C4-2B (cell line): ENCODE measurements at regions not wholly inside any gene's neighbourhood (a gene's known extent, or its start where the extent isn't known, plus 50 kb on each side); places are given as distances from the start of the nearest gene placed in this dataset.

Experiments
- H3K27ac ChIP-seq: fragments of 450-650 bp; 2 replicates; pipeline ENCODE4 v1.5.1; 2017
- CTCF ChIP-seq: fragments of 450-650 bp; conservative IDR thresholded peaks from 2 replicates; pipeline ENCODE4 v1.5.1; 2017; ENCODE audit warnings: mild to moderate bottlenecking
- ZFX ChIP-seq: fragments of 450-650 bp; IDR thresholded peaks from 2 replicates; pipeline ENCODE4 v1.6.1; 2017

- no peak for TF ChIP-seq CTCF
- TF ChIP-seq ZFX, result no peak
- H3K27ac ChIP-seq, result no peak overlapping the region
Measured at GRCh38 chr11:80477178-80477577, 1036.3 kb upstream of the TENM4 start.

GRCh38 chr11:80473562-80473961, 1032.7 kb upstream of the TENM4 start:
- no peak overlapping the region for H3K27ac ChIP-seq
- TF ChIP-seq ZFX (no peak), CTCF (no peak)

- no peak for TF ChIP-seq CTCF
- TF ChIP-seq ZFX, result no peak
- H3K27ac ChIP-seq, result no peak overlapping the region
Measured at GRCh38 chr11:80469871-80470270, 1029.0 kb upstream of the TENM4 start.

GRCh38 chr11:80466570-80466969, 1025.7 kb upstream of the TENM4 start:
- no peak overlapping the region for H3K27ac ChIP-seq
- no peak for TF ChIP-seq CTCF

DNA sequence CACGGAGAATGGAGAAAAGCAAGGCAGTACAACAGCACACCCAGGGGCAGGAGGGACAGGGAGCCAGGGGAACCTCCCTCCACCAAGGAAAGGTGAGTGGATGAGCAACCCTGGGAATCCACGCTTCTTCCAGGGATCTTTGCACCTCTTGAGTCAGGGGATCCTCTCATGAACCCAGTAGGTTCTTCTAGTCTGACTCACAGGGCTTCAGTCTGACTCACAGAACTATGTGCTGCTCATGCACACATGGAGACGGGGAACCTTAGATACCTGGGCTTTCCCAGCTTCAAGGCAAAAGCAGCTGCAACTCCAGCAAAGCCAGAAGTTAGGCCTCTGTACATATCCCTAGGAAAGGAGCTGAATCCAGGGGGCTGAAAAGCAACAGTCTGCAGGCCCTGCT, 1021.4 kb upstream of the TENM4 start:
- TF ChIP-seq CTCF (no peak), ZFX (no peak)
- no peak overlapping the region for H3K27ac ChIP-seq

GRCh38 chr11:80458376-80458775, 1017.5 kb upstream of the TENM4 start:
- TF ChIP-seq ZFX, result no peak
- no peak for TF ChIP-seq CTCF

GRCh38 chr11:80457823-80458222, 1017.0 kb upstream of the TENM4 start:
- no peak overlapping the region for H3K27ac ChIP-seq
- no peak for TF ChIP-seq ZFX
- TF ChIP-seq CTCF, result no peak

More at GRCh38 chr11:80458376-80458775, 1017.5 kb upstream of the TENM4 start:
- H3K27ac ChIP-seq, result no peak overlapping the region

GRCh38 chr11:80455818-80456217, 1015.0 kb upstream of the TENM4 start:
- no peak overlapping the region for H3K27ac ChIP-seq
- no peak for TF ChIP-seq ZFX
- TF ChIP-seq CTCF, result no peak
